Erythroblast (primary cell): ENCODE measurements at regions not wholly inside any gene's neighbourhood (a gene's known extent, or its start where the extent isn't known, plus 50 kb on each side); places are given as distances from the start of the nearest gene placed in this dataset.

Experiments
- DNase-seq, 2 experiments: peaks; one replicate each; lab custom pipeline; 2025; lab: John Stamatoyannopoulos, UW
- GATA1 ChIP-seq: IDR thresholded peaks from 2 replicates; pipeline ENCODE4 v1.6.1; 2011; ENCODE audit warnings: low read depth, mild to moderate bottlenecking, control low read depth, low read length, moderate library complexity
- POLR2A ChIP-seq: IDR thresholded peaks from 2 replicates; pipeline ENCODE4 v1.6.1; 2011; ENCODE audit warnings: mild to moderate bottlenecking, low read length

GRCh38 chr3:141669434-141669833 lies 68.7 kb upstream of the RNF7 start:
- DNase-seq, result no peak

GRCh38 chr3:141677701-141678100 lies 60.4 kb upstream of the RNF7 start:
- TF ChIP-seq GATA1 (no peak), POLR2A (no peak)
- no peak for DNase-seq

More at GRCh38 chr3:141669434-141669833, 68.7 kb upstream of the RNF7 start:
- TF ChIP-seq POLR2A, result no peak
- no peak for TF ChIP-seq GATA1

GRCh38 chr3:141680620-141681389 lies 57.3 kb upstream of the RNF7 start:
- DNase-seq, result no peak
- TF ChIP-seq POLR2A (no peak), GATA1 (no peak)

GRCh38 chr3:141681390-141681780 lies 56.7 kb upstream of the RNF7 start:
- TF ChIP-seq GATA1 (no peak), POLR2A (no peak)
- no peak for DNase-seq

GRCh38 chr3:141682007-141682406 lies 56.1 kb upstream of the RNF7 start:
- TF ChIP-seq POLR2A, result no peak
- TF ChIP-seq GATA1, result no peak
- DNase-seq, result no peak

- no peak for DNase-seq
- no peak for TF ChIP-seq GATA1
- no peak for TF ChIP-seq POLR2A
Observed at GRCh38 chr3:141682921-141683320, 55.2 kb upstream of the RNF7 start.

- no peak for DNase-seq
- no peak for TF ChIP-seq GATA1
- no peak for TF ChIP-seq POLR2A
Observed at GRCh38 chr3:141684758-141685157, 53.3 kb upstream of the RNF7 start.

GRCh38 chr3:141686466-141687291 lies 51.4 kb upstream of the RNF7 start:
- TF ChIP-seq POLR2A (no peak), GATA1 (no peak)

More at GRCh38 chr3:141686466-141687291, 51.4 kb upstream of the RNF7 start:
- peak in 1 of 2 experiments; percentile 9 for DNase-seq
